WTC11 (cell line): ENCODE measurements at regions not wholly inside any gene's neighbourhood (a gene's known extent, or its start where the extent isn't known, plus 50 kb on each side); places are given as distances from the start of the nearest gene placed in this dataset.
"Not testable (repeated sequence)": the region's sequence is repeated elsewhere in the genome, so short reads cannot be mapped to it uniquely, and the experiment has no call there.

Experiments
- ATAC-seq: fragments of 200-7000 bp; cut with Tn5 transposase; 2 replicates; pipeline ENCODE4 v1.10.0; 2021; ENCODE audit warnings: mild to moderate bottlenecking, moderate library complexity
- CTCF ChIA-PET: fragments of 300-600 bp; sonication (Branson Sonifier 250); formaldehyde crosslinking; loops from one replicate; lab custom pipeline; 2021; ENCODE audit warnings: antibody characterized with exemption; lab: Charles Lee
- POLR2A ChIA-PET: fragments of 350-600 bp; sonication (Branson Sonifier 250); formaldehyde crosslinking; loops from one replicate; lab custom pipeline; 2021; ENCODE audit warnings: antibody characterized with exemption; lab: Charles Lee
- DNase-seq: peaks from one replicate; pipeline ENCODE4 v3.0.0; 2021; ENCODE audit warnings: low spot score
- H3K27ac Mint-ChIP-seq: 2 replicates; pipeline ENCODE4 v1.8.0; 2021; ENCODE audit warnings: mixed read lengths
- H3K27me3 Mint-ChIP-seq: 2 replicates; pipeline ENCODE4 v1.8.0; 2021; ENCODE audit warnings: low read depth, mild to moderate bottlenecking, moderate library complexity, mixed read lengths
- H3K36me3 Mint-ChIP-seq: 2 replicates; pipeline ENCODE4 v1.8.0; 2021; ENCODE audit warnings: mixed read lengths
- H3K4me1 Mint-ChIP-seq: 2 replicates; pipeline ENCODE4 v1.8.0; 2022; ENCODE audit warnings: mixed read lengths
- H3K4me3 Mint-ChIP-seq: 2 replicates; pipeline ENCODE4 v1.8.0; 2021; ENCODE audit warnings: mild to moderate bottlenecking, moderate library complexity, mixed read lengths
- H3K9me3 Mint-ChIP-seq: 2 replicates; pipeline ENCODE4 v1.8.0; 2021; ENCODE audit warnings: mixed read lengths
- AR ChIP-seq: fragments of 250-450 bp; sonication (Bioruptor Pico); IDR thresholded peaks from 2 replicates; pipeline ENCODE4 v1.9.0; 2021; ENCODE audit warnings: mild to moderate bottlenecking
- CREM ChIP-seq: sonication (generic); formaldehyde crosslinking; IDR thresholded peaks from 2 replicates; pipeline ENCODE4 v1.8.1; 2022; ENCODE audit warnings: mild to moderate bottlenecking, missing genetic modification reagents, moderate library complexity
- ELF4 ChIP-seq: sonication (generic); formaldehyde crosslinking; IDR thresholded peaks from 2 replicates; pipeline ENCODE4 v1.8.1; 2022; ENCODE audit warnings: low read depth, mild to moderate bottlenecking, moderate library complexity, missing genetic modification reagents
- GABPB1 ChIP-seq: sonication (generic); formaldehyde crosslinking; IDR thresholded peaks from 2 replicates; pipeline ENCODE4 v1.8.1; 2023; ENCODE audit warnings: mild to moderate bottlenecking, missing genetic modification reagents
- GRHL2 ChIP-seq: fragments of 250-450 bp; sonication (Bioruptor Pico); IDR thresholded peaks from 2 replicates; pipeline ENCODE4 v1.8.0; 2022; ENCODE audit warnings: mild to moderate bottlenecking, moderate library complexity; ENCODE audit not compliant: insufficient replicate concordance, severe bottlenecking
- IRF2 ChIP-seq: sonication (generic); formaldehyde crosslinking; IDR thresholded peaks from 2 replicates; pipeline ENCODE4 v1.8.0; 2022; ENCODE audit warnings: low read depth, missing genetic modification reagents, borderline replicate concordance
- MYBL2 ChIP-seq: sonication (generic); formaldehyde crosslinking; IDR thresholded peaks from 2 replicates; pipeline ENCODE4 v1.8.1; 2023; ENCODE audit warnings: mild to moderate bottlenecking, moderate library complexity, missing genetic modification reagents
- NR1H2 ChIP-seq: sonication (generic); formaldehyde crosslinking; IDR thresholded peaks from 2 replicates; pipeline ENCODE4 v1.9.0; 2021; ENCODE audit warnings: mild to moderate bottlenecking, moderate library complexity, missing genetic modification reagents
- NR3C1 ChIP-seq: sonication (generic); formaldehyde crosslinking; conservative IDR thresholded peaks from 2 replicates; pipeline ENCODE4 v1.8.1; 2023; ENCODE audit warnings: low read depth, mild to moderate bottlenecking, missing genetic modification reagents
- OVOL2 ChIP-seq: fragments of 250-450 bp; sonication (Bioruptor Pico); IDR thresholded peaks from 2 replicates; pipeline ENCODE4 v1.9.0; 2021; ENCODE audit warnings: mild to moderate bottlenecking, borderline replicate concordance
- TCF7 ChIP-seq: sonication (generic); formaldehyde crosslinking; IDR thresholded peaks from 2 replicates; pipeline ENCODE4 v1.8.0; 2022; ENCODE audit warnings: mild to moderate bottlenecking, low read depth, missing genetic modification reagents, moderate library complexity
- TEAD1 ChIP-seq: sonication (generic); formaldehyde crosslinking; IDR thresholded peaks from 2 replicates; pipeline ENCODE4 v1.8.0; 2022; ENCODE audit warnings: mild to moderate bottlenecking, missing genetic modification reagents
- TP53 ChIP-seq: sonication (generic); formaldehyde crosslinking; IDR thresholded peaks from 2 replicates; pipeline ENCODE4 v1.8.1; 2023; ENCODE audit warnings: mild to moderate bottlenecking, missing genetic modification reagents
- ZNF317 ChIP-seq: sonication (generic); formaldehyde crosslinking; IDR thresholded peaks from 2 replicates; pipeline ENCODE4 v1.8.1; 2023; ENCODE audit warnings: low read depth, mild to moderate bottlenecking, moderate library complexity, missing genetic modification reagents, borderline replicate concordance
- ZNF423 ChIP-seq: fragments of 250-450 bp; sonication (Bioruptor Pico); IDR thresholded peaks from 2 replicates; pipeline ENCODE4 v2.1.2; 2022; ENCODE audit warnings: mild to moderate bottlenecking, moderate library complexity
- TF ChIP-seq, protein P1 (sequence below): sonication (generic); formaldehyde crosslinking; IDR thresholded peaks from 2 replicates; pipeline ENCODE4 v1.8.1; 2022; ENCODE audit warnings: missing genetic modification reagents, borderline replicate concordance
- TF ChIP-seq, protein P2 (sequence below): sonication (generic); formaldehyde crosslinking; IDR thresholded peaks from 2 replicates; pipeline ENCODE4 v1.8.1; 2022; ENCODE audit warnings: low read depth, missing genetic modification reagents, borderline replicate concordance
- TF ChIP-seq, protein P3 (sequence below): sonication (generic); formaldehyde crosslinking; IDR thresholded peaks from 2 replicates; pipeline ENCODE4 v1.8.0; 2023; ENCODE audit warnings: missing genetic modification reagents
- TF ChIP-seq, protein P4 (sequence below): fragments of 250-450 bp; sonication (Bioruptor Pico); IDR thresholded peaks from 2 replicates; pipeline ENCODE4 v1.9.0; 2021; ENCODE audit warnings: moderate library complexity, mild to moderate bottlenecking, inconsistent platforms, borderline replicate concordance

GRCh38 chr15:53126144-53126543, 336.0 kb upstream of the ONECUT1 start (continued):
- no peak for TF ChIP-seq MYBL2 (CRISPR knock-in tag)
- TF ChIP-seq ZNF317 (CRISPR knock-in tag), result no peak
- TF ChIP-seq GRHL2 (CRISPR knock-in tag), result no peak
- TF ChIP-seq TEAD1, result no peak
- no peak for TF ChIP-seq ZNF423 (CRISPR knock-in tag)
- no peak for TF ChIP-seq TCF7 (CRISPR knock-in tag)
- no peak for TF ChIP-seq OVOL2 (CRISPR knock-in tag)
- no peak for TF ChIP-seq NR1H2 (CRISPR knock-in tag)
- TF ChIP-seq NR3C1, result no peak

DNA sequence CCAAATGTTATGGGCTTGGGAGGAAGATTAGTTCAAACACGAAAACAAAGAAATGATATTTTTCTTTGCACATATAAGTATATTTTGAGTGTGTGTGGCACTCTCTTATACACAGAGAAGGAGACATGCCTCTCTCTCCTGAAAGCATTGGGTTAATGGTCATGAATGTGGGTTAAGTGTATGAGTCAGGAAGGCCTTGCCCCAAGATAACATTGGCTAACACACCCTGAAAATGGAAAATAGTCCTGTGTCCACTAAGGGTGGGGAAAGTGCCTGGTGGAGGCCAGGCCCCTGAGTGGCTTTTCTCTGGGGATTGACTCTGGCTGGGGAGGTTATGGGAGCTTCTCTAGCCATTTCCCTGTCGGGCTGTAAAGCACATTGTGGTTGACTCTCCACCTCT, 332.7 kb upstream of the ONECUT1 start:
- CTCF ChIA-PET, result no interaction called here

GRCh38 chr15:53116915-53117314, 326.8 kb upstream of the ONECUT1 start:
- H3K9me3 Mint-ChIP-seq, H3K27me3 Mint-ChIP-seq, H3K27ac Mint-ChIP-seq, DNase-seq, ATAC-seq, POLR2A ChIA-PET, H3K4me1 Mint-ChIP-seq, H3K4me3 Mint-ChIP-seq, CTCF ChIA-PET, H3K36me3 Mint-ChIP-seq: not testable (repeated sequence)
- TF ChIP-seq, protein P1, sequence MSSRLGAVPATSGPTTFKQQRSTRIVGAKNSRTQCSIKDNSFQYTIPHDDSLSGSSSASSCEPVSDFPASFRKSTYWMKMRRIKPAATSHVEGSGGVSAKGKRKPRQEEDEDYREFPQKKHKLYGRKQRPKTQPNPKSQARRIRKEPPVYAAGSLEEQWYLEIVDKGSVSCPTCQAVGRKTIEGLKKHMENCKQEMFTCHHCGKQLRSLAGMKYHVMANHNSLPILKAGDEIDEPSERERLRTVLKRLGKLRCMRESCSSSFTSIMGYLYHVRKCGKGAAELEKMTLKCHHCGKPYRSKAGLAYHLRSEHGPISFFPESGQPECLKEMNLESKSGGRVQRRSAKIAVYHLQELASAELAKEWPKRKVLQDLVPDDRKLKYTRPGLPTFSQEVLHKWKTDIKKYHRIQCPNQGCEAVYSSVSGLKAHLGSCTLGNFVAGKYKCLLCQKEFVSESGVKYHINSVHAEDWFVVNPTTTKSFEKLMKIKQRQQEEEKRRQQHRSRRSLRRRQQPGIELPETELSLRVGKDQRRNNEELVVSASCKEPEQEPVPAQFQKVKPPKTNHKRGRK, result peak; percentile 51; the same call in 1 of the 2 replicates

More for the DNA sequence above, 332.7 kb upstream of the ONECUT1 start:
- Mint-ChIP-seq H3K27ac (no peak overlapping the region), H3K4me3 (no peak overlapping the region), H3K4me1 (no peaks in the 10 kb centered on the region), H3K9me3 (no peaks in the 10 kb centered on the region), H3K27me3 (no peaks in the 10 kb centered on the region), H3K36me3 (no peaks in the 10 kb centered on the region)
- TF ChIP-seq GABPB1 (CRISPR knock-in tag), result no peak
- no peak for TF ChIP-seq OVOL2 (CRISPR knock-in tag)
- TF ChIP-seq, protein P2, sequence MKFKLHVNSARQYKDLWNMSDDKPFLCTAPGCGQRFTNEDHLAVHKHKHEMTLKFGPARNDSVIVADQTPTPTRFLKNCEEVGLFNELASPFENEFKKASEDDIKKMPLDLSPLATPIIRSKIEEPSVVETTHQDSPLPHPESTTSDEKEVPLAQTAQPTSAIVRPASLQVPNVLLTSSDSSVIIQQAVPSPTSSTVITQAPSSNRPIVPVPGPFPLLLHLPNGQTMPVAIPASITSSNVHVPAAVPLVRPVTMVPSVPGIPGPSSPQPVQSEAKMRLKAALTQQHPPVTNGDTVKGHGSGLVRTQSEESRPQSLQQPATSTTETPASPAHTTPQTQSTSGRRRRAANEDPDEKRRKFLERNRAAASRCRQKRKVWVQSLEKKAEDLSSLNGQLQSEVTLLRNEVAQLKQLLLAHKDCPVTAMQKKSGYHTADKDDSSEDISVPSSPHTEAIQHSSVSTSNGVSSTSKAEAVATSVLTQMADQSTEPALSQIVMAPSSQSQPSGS (CRISPR knock-in tag), result no peak
- ATAC-seq, result no peak
- no peak for DNase-seq
- POLR2A ChIA-PET, result no interaction called here

DNA sequence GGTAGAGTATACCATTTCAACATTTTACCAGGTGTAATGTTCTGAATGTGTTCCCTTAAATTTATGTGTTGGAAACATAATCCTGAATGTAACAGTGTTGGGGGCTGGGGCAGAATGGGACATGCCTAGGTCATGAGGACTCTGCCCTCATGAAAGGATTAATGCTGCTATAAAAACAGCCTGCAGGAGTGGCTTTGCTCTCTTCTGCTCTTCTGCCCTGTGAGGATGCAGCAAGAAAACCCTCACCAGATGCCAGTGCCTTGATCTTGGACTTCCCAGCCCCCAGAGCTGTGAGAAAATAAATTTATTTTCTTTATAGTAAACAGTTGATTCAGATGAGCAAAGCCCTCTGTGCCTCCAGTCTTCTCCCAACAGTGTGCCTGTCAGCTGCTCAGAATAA, 326.0 kb upstream of the ONECUT1 start:
- peaks cover 9% of the 10 kb centered on the region for H3K4me1 Mint-ChIP-seq
- no peaks in the 10 kb centered on the region; the same call in 1 of the 2 replicates for H3K9me3 Mint-ChIP-seq
- ChIA-PET CTCF (no interaction called here), POLR2A (no interaction called here)
- H3K27me3 Mint-ChIP-seq, result peaks cover 4% of the 10 kb centered on the region
- H3K4me3 Mint-ChIP-seq, result no peak overlapping the region
- no peak overlapping the region for H3K27ac Mint-ChIP-seq
- ATAC-seq, result no peak
- TF ChIP-seq ELF4 (no peak), IRF2 (no peak), OVOL2 (CRISPR knock-in tag) (no peak), CREM (no peak), TP53 (CRISPR knock-in tag) (no peak), AR (CRISPR knock-in tag) (no peak)
- TF ChIP-seq, protein P3, sequence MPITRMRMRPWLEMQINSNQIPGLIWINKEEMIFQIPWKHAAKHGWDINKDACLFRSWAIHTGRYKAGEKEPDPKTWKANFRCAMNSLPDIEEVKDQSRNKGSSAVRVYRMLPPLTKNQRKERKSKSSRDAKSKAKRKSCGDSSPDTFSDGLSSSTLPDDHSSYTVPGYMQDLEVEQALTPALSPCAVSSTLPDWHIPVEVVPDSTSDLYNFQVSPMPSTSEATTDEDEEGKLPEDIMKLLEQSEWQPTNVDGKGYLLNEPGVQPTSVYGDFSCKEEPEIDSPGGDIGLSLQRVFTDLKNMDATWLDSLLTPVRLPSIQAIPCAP, result no peak
- TF ChIP-seq, protein P4, sequence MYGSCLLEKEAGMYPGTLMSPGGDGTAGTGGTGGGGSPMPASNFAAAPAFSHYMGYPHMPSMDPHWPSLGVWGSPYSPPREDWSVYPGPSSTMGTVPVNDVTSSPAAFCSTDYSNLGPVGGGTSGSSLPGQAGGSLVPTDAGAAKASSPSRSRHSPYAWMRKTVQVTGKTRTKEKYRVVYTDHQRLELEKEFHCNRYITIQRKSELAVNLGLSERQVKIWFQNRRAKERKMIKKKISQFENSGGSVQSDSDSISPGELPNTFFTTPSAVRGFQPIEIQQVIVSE (CRISPR knock-in tag), result no peak
- 0 out of 2 replicates have a peak, but pooled peaks cover 5% of the 10 kb centered on the region for H3K36me3 Mint-ChIP-seq
- DNase-seq, result no peak
